Ovary (tissue), 7 donors: ENCODE measurements at regions not wholly inside any gene's neighbourhood (a gene's known extent, or its start where the extent isn't known, plus 50 kb on each side); places are given as distances from the start of the nearest gene placed in this dataset.

Source experiments
- DNase-seq, 5 donors: peaks; one replicate each; pipeline ENCODE4 v3.0.0-alpha.2; 2019 to 2020
- H3K27ac ChIP-seq, 2 donors: fragments of 200-600 bp; one replicate each; pipeline versions ENCODE4 v1.5.1 to v1.8.0; 2019 to 2022
- H3K27me3 ChIP-seq: fragments of 200-600 bp; one replicate; pipeline ENCODE4 v1.8.0; 2022
- H3K36me3 ChIP-seq: fragments of 200-600 bp; sonication (generic); one replicate; pipeline ENCODE4 v1.5.1; 2019
- H3K4me1 ChIP-seq: one replicate; pipeline ENCODE4 v1.8.1; 2013; ENCODE audit warnings: mild to moderate bottlenecking, moderate library complexity; ENCODE audit not compliant: insufficient read depth
- H3K4me3 ChIP-seq: fragments of 200-600 bp; sonication (generic); one replicate; pipeline ENCODE4 v1.5.1; 2017
- H3K9me3 ChIP-seq, 2 donors: fragments of 200-600 bp in 1 of 2; sonication (generic) in 1 of 2; one replicate each; pipeline versions ENCODE4 v1.5.1 to v1.8.1; 2013 to 2019; ENCODE audit warnings: mild to moderate bottlenecking in 1 of 2, moderate library complexity in 1 of 2
- EP300 ChIP-seq: sonication (generic); formaldehyde crosslinking; IDR thresholded peaks from one replicate; pipeline ENCODE4 v1.6.1; 2017; ENCODE audit warnings: antibody characterized with exemption
- POLR2A ChIP-seq: fragments of 450-650 bp; IDR thresholded peaks from one replicate; pipeline ENCODE4 v1.6.1; 2017; ENCODE audit warnings: antibody characterized with exemption, mild to moderate bottlenecking, moderate library complexity
- WGBS, 3 donors: extraction: QIAGEN DNeasy Blood & Tissue Kit in 1 of 3; methylation state at CpG; one replicate each; pipeline versions ENCODE4 v1.1.5 to v1.1.7; 2013 to 2017; 5-methylcytosine and 5-hydroxymethylcytosine counted together
- intact Hi-C, 4 donors: fragments of 100-400 bp; cut with DNase I; formaldehyde crosslinking; loops; one replicate each; pipeline versions ENCODE4 v1.11.0 to v1.15.1; 2022 to 2023
- TF ChIP-seq, protein P1 (sequence below), 3 donors: fragments of 450-650 bp in 2 of 3; fragments of 200-600 bp in 1 of 3; IDR thresholded peaks; one replicate each; pipeline versions ENCODE4 v1.5.1 to v1.8.0; 2016 to 2022; ENCODE audit warnings: antibody characterized with exemption in 3 of 3, mild to moderate bottlenecking in 1 of 3
- donor health status: DM: no; HTN: no; CAD: no; lungs with moderate emphysema.
- donor health status: DM: no; HTN: no; CAD: no.
- donor health status: Bipolar disorder and iron deficiency.
- donor health status: DM: no; HTN: no; CAD: no.
- donor health status: DM: yes; HTN: yes; CAD: no.

DNA sequence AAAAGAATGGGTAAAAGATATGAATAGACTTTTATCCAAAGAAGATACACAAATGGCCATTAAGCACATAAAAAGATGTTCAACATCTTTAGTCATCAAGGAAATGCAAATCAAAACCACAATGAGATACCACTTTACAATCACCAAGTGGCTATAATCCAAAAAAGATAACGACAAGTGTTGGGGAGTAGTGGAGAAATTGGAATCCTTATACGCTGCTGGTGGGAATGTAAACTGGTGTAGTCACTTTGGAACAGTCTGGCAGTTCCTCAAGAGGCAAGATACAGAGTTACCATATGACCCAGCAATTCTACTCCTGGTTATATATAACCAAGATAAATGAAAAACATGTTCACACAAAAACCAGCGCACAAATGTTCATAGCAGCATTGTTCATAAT is 234.9 kb downstream of the SPATA31D1 start:
- H3K4me3 ChIP-seq = no peak overlapping the region
- intact Hi-C loops = no loop called here
- TF ChIP-seq EP300 (no peak), POLR2A (no peak)
- TF ChIP-seq, protein P1, sequence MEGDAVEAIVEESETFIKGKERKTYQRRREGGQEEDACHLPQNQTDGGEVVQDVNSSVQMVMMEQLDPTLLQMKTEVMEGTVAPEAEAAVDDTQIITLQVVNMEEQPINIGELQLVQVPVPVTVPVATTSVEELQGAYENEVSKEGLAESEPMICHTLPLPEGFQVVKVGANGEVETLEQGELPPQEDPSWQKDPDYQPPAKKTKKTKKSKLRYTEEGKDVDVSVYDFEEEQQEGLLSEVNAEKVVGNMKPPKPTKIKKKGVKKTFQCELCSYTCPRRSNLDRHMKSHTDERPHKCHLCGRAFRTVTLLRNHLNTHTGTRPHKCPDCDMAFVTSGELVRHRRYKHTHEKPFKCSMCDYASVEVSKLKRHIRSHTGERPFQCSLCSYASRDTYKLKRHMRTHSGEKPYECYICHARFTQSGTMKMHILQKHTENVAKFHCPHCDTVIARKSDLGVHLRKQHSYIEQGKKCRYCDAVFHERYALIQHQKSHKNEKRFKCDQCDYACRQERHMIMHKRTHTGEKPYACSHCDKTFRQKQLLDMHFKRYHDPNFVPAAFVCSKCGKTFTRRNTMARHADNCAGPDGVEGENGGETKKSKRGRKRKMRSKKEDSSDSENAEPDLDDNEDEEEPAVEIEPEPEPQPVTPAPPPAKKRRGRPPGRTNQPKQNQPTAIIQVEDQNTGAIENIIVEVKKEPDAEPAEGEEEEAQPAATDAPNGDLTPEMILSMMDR (IDR thresholded peaks at IDR 0.05) = no peak
- no peak overlapping the region for H3K27ac ChIP-seq
- H3K9me3 ChIP-seq = no peaks in the 10 kb centered on the region
- no peaks in the 10 kb centered on the region for H3K36me3 ChIP-seq
- no peak for DNase-seq
- H3K27me3 ChIP-seq = no peaks in the 10 kb centered on the region
- WGBS, 3 donors = 35 to 45% (median 43%) methylated on average over 3 of the region's 3 CpGs
- no peaks in the 10 kb centered on the region for H3K4me1 ChIP-seq

DNA sequence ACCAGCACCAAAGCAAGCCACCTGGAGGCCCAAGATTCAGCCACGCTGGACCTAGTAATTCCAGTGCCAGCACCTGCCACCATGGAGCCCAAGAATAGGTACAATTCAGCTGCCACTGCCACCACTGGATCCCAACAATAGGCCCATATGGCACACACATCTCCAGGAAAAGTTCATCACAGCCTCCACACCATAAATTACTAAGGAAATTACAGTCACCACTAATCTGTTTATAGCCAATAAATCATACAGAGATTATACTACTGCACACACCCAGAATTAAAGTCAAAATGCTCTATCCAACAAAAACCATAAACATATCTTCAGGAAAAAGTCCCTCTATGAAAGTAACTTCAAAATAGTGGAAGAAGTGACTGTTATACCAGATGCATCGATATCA is 242.8 kb downstream of the SPATA31D1 start:
- intact Hi-C loops = no loop called here
- Histone ChIP-seq H3K27ac (no peak overlapping the region), H3K4me1 (no peaks in the 10 kb centered on the region), H3K27me3 (no peaks in the 10 kb centered on the region), H3K4me3 (no peak overlapping the region), H3K36me3 (no peaks in the 10 kb centered on the region), H3K9me3 (peaks cover 0 to 6% of the 10 kb centered on the region in 2 donors)
- TF ChIP-seq EP300 (no peak), POLR2A (no peak)
- TF ChIP-seq, protein P1 (IDR thresholded peaks at IDR 0.05) = no peak
- DNase-seq = no peak
- 92 to 97% (median 94%) methylated on average over 2 of the region's 2 CpGs for WGBS, 3 donors

DNA sequence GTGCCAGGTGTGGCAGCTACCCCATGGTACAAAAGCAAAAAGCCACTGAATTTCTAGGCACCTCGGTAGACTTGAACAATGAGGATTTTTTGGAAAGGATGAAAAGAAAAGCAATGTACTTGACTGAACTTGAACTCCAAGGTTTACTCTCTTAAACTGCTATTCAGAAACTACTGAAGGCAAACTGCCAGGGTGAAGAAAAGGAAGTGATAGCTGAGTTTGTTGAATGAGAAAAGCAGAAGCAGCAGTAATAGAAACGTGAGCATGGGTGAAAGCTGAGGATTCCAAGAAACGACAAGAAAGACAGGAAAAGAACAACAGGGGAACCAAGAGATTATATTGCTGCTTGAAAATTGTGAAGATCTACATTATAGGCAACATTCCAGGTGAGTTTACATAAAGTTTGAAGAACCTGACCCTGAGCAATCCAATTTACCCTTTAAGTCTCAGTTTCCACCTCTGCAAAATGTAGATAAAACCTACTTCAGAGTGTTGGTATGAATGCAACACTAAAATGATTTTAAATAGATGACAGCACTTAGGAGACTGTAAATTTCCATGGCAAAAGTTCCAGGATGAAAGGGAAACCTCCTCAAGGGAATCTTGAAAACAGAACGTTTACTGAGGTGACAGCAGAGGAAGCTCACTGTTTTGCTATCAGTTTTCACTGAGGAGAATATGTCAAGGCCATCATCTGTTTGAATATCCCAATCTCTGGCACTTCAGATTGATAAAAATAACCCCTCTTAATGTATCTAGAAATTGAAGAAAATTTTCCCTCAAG is 245.8 kb downstream of the SPATA31D1 start:
- Histone ChIP-seq H3K9me3 (peaks cover 0 to 6% of the 10 kb centered on the region in 2 donors), H3K36me3 (no peaks in the 10 kb centered on the region), H3K27me3 (no peaks in the 10 kb centered on the region), H3K27ac (no peak overlapping the region), H3K4me1 (no peaks in the 10 kb centered on the region), H3K4me3 (no peak overlapping the region)
- WGBS, 3 donors = 6 to 13% (median 8%) methylated on average over 4 of the region's 4 CpGs
- DNase-seq = no peak
- intact Hi-C loops = no loop called here
- TF ChIP-seq POLR2A (no peak), EP300 (no peak)
- TF ChIP-seq, protein P1 (IDR thresholded peaks at IDR 0.05) = no peak

DNA sequence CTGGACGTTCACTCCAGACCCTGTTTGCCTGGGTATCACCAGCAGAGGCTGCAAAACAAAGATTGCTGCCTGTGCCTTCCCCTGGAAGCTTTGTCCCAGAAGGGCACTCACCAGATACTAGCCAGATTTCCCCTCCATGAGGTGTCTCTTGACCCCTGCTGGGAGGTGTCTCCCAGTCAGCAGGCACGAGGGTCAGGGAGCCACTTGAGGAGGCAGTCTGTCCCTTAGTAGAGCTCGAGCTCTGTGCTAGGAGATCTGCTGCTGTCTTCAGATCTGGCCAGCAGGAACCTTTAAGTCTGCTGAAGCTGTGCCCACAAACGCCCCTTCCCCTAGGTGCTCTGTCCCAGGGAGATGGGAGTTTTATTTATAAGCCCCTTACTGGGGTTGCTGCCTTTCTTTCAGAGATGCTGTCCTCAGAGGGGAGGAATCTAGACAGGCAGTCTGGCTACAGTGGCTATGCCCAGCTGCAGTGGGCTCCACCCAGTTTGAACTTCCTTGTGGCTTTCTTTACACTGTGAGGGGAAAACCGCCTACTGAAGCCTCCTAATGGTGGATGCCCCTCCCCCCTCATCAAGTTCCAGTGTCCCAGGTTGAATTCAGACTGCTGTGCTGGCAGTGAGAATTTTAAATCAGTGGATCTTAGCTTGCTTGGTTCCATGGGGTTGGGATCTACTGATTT is 253.9 kb downstream of the SPATA31D1 start:
- no peak for DNase-seq
- Histone ChIP-seq H3K9me3 (no peaks in the 10 kb centered on the region), H3K4me1 (no peaks in the 10 kb centered on the region), H3K27ac (no peak overlapping the region), H3K27me3 (no peaks in the 10 kb centered on the region), H3K36me3 (no peaks in the 10 kb centered on the region), H3K4me3 (no peak overlapping the region)
- intact Hi-C loops = no loop called here
- TF ChIP-seq POLR2A = no peak
- TF ChIP-seq, protein P1 (IDR thresholded peaks at IDR 0.05) = no peak
- TF ChIP-seq EP300 = no peak
- WGBS, 3 donors = 81 to 85% (median 81%) methylated on average over 5 of the region's 5 CpGs
